K562 (cell line): ENCODE measurements at regions not wholly inside any gene's neighbourhood (a gene's known extent, or its start where the extent isn't known, plus 50 kb on each side); places are given as distances from the start of the nearest gene placed in this dataset.

Experiments used
- ATAC-seq: fragments of 200-7000 bp; cut with Tn5 transposase; 3 replicates; pipeline ENCODE4 v1.9.1; 2020; ENCODE audit warnings: moderate library complexity
- BruUV-seq: library from RNA; stranded (reverse); fragments of 400-500 nt; replicated peaks from 2 replicates; lab custom pipeline; 2021; lab: Mats Ljungman, UMichigan
- CTCF ChIA-PET: fragments of 300-600 bp; formaldehyde crosslinking; extraction: SDS; loops from one replicate; lab custom pipeline; 2021; ENCODE audit warnings: low intra/inter-chr PET ratio; lab: Yijun Ruan, JAX
- POLR2A ChIA-PET: fragments of 300-600, 350-650 bp; sonication (Branson Sonifier 250); formaldehyde crosslinking; extraction: SDS; loops from one replicate; lab custom pipeline; 2021; ENCODE audit warnings: antibody characterized with exemption, inconsistent platforms; lab: Yijun Ruan, JAX
- DNase-seq, 4 experiments: peaks; one replicate each; pipeline versions ENCODE4 v3.0.0 to v3.0.0-alpha.2; 2011 to 2018; ENCODE audit warnings: low spot score in 3 of 4, mixed read lengths in 3 of 4; ENCODE audit errors: extremely low read depth in 1 of 4
- FAIRE-seq: peaks from 2 replicates; lab custom pipeline; 2011; peaks lifted over from hg19 to GRCh38; lab: Jason Lieb, UNC
- H2AFZ ChIP-seq: 2 replicates; pipeline ENCODE4 v1.6.0; 2011; ENCODE audit warnings: low read depth, low read length, control low read depth, inconsistent platforms
- H3K27ac ChIP-seq: fragments of 200-600 bp; 3 replicates; pipeline ENCODE4 v1.8.0; 2011; ENCODE audit warnings: low read depth, mild to moderate bottlenecking, control low read depth, inconsistent platforms, low read length, moderate library complexity, mixed read lengths; ENCODE audit errors: extremely low read depth
- H3K27me3 ChIP-seq, 2 experiments: fragments of 300-600 bp in 1 of 2; 2 replicates in 1 of 2; 3 replicates in 1 of 2; pipeline versions ENCODE4 v1.6.0 to v1.8.0; 2011; ENCODE audit warnings: inconsistent platforms in 2 of 2, low read length in 2 of 2, mild to moderate bottlenecking in 1 of 2, mixed read lengths in 1 of 2, moderate library complexity in 1 of 2; ENCODE audit not compliant: control insufficient read depth in 2 of 2, insufficient read depth in 2 of 2
- H3K36me3 ChIP-seq: fragments of 300-600 bp; 3 replicates; pipeline ENCODE4 v1.8.0; 2011; ENCODE audit warnings: mild to moderate bottlenecking, low read length, inconsistent platforms; ENCODE audit not compliant: control insufficient read depth, insufficient read depth
- H3K4me1 ChIP-seq, 2 experiments: fragments of 200-600 bp in 1 of 2; replicated peaks in 1 of 2; 2 replicates in 1 of 2; 3 replicates in 1 of 2; pipeline versions ENCODE4 v1.5.1 to v1.8.0; 2011; ENCODE audit warnings: inconsistent platforms in 2 of 2, low read length in 2 of 2, mild to moderate bottlenecking in 1 of 2, mixed read lengths in 1 of 2, moderate library complexity in 1 of 2; ENCODE audit not compliant: control insufficient read depth in 2 of 2, insufficient read depth in 2 of 2
- H3K4me2 ChIP-seq: 2 replicates; pipeline ENCODE4 v1.6.1; 2011; ENCODE audit warnings: low read length, control low read depth, inconsistent platforms, mixed read lengths; ENCODE audit not compliant: insufficient read depth
- H3K4me3 ChIP-seq: fragments of 200-600 bp; sonication (generic), shearing (Covaris generic); 2 replicates; pipeline ENCODE4 v1.5.1; 2016; ENCODE audit warnings: control low read depth, inconsistent platforms
- H3K79me2 ChIP-seq: fragments of 200-600 bp; 3 replicates; pipeline ENCODE4 v1.8.0; 2011; ENCODE audit warnings: low read length, inconsistent platforms; ENCODE audit not compliant: control insufficient read depth, insufficient read depth
- H3K9ac ChIP-seq, 2 experiments: 2 replicates each; pipeline versions ENCODE4 v1.6.0 to v1.6.1; 2011; ENCODE audit warnings: low read depth in 2 of 2, low read length in 2 of 2, control low read depth in 1 of 2, inconsistent platforms in 1 of 2, mild to moderate bottlenecking in 1 of 2, mixed read lengths in 1 of 2; ENCODE audit not compliant: insufficient read depth in 1 of 2
- H3K9me1 ChIP-seq: one replicate; pipeline ENCODE4 v1.6.0; 2011; ENCODE audit warnings: inconsistent platforms, mild to moderate bottlenecking, low read length, moderate library complexity; ENCODE audit not compliant: control insufficient read depth, insufficient read depth
- H3K9me3 ChIP-seq: replicated peaks from 2 replicates; pipeline ENCODE4 v1.5.1; 2011; ENCODE audit warnings: low read depth, low read length, inconsistent platforms; ENCODE audit not compliant: control insufficient read depth, insufficient read depth
- H4K20me1 ChIP-seq: replicated peaks from 2 replicates; pipeline ENCODE4 v1.6.1; 2011; ENCODE audit warnings: low read length, inconsistent platforms, mixed read lengths; ENCODE audit not compliant: control insufficient read depth, insufficient read depth
- ARID1B ChIP-seq: fragments of 450-650 bp; IDR thresholded peaks from 2 replicates; pipeline ENCODE4 v1.6.1; 2016; ENCODE audit warnings: antibody characterized with exemption, mild to moderate bottlenecking, inconsistent platforms
- CCAR2 ChIP-seq: fragments of 200-400 bp; formaldehyde crosslinking; IDR thresholded peaks from 2 replicates; pipeline ENCODE4 v1.6.1; 2017; ENCODE audit warnings: mild to moderate bottlenecking, low read depth, low read length
- CEBPZ ChIP-seq: fragments of 150-350 bp; IDR thresholded peaks from 2 replicates; pipeline ENCODE4 v1.6.1; 2014; ENCODE audit warnings: low read depth, mild to moderate bottlenecking, low read length, borderline replicate concordance
- DPF2 ChIP-seq: fragments of 450-650 bp; IDR thresholded peaks from 2 replicates; pipeline ENCODE4 v1.6.1; 2016
- ETV1 ChIP-seq: fragments of 450-650 bp; conservative IDR thresholded peaks from 2 replicates; pipeline ENCODE4 v1.6.1; 2016; ENCODE audit warnings: missing genetic modification characterization, control low read depth, low read depth, missing compliant biosample characterization
- ETV6 ChIP-seq, 3 experiments: fragments of 150-350 bp in 1 of 3; sonication (generic) in 1 of 3; formaldehyde crosslinking in 1 of 3; IDR thresholded peaks; 2 replicates each; pipeline versions ENCODE4 v1.6.1 to v1.8.0; 2014 to 2022; ENCODE audit warnings: borderline replicate concordance in 2 of 3, low read depth in 2 of 3, antibody characterized with exemption in 1 of 3, low read length in 1 of 3, mild to moderate bottlenecking in 1 of 3, missing genetic modification reagents in 1 of 3
- HEY1 ChIP-seq: fragments of 250-450 bp; sonication (Bioruptor Pico); IDR thresholded peaks from 2 replicates; pipeline ENCODE4 v1.5.0; 2020; ENCODE audit warnings: mild to moderate bottlenecking, moderate library complexity, borderline replicate concordance
- MEF2D ChIP-seq: conservative IDR thresholded peaks from 2 replicates; pipeline ENCODE4 v1.6.1; 2016; ENCODE audit warnings: low read depth, missing genetic modification characterization, missing compliant biosample characterization
- POLR2H ChIP-seq: IDR thresholded peaks from 2 replicates; pipeline ENCODE4 v1.6.1; 2016; ENCODE audit warnings: missing genetic modification characterization, low read depth, mild to moderate bottlenecking, control low read depth, missing compliant biosample characterization, moderate library complexity
- PTTG1 ChIP-seq: fragments of 450-650 bp; IDR thresholded peaks from 2 replicates; pipeline ENCODE4 v1.6.1; 2016; ENCODE audit warnings: low read depth, mild to moderate bottlenecking, missing genetic modification characterization, missing compliant biosample characterization
- RNF219 ChIP-seq: fragments of 250-450 bp; sonication (Bioruptor Pico); IDR thresholded peaks from 2 replicates; pipeline ENCODE4 v1.5.0; 2022; ENCODE audit warnings: mild to moderate bottlenecking
- XRCC4 ChIP-seq: IDR thresholded peaks from one replicate; pipeline ENCODE4 v1.6.1; 2011; ENCODE audit not compliant: insufficient read depth, insufficient read length; ENCODE audit errors: extremely low read depth
- ZBTB5 ChIP-seq: fragments of 450-650 bp; IDR thresholded peaks from 2 replicates; pipeline ENCODE4 v1.6.1; 2017; ENCODE audit warnings: antibody characterized with exemption
- WGBS: fragments of 100-300 bp; shearing (Covaris generic); methylation state at CpG from one replicate; pipeline ENCODE4 v1.1.6; 2016; ENCODE audit warnings: low coverage, mixed read lengths; ENCODE audit not compliant: insufficient coverage; ENCODE audit errors: missing lambda C conversion rate; 5-methylcytosine and 5-hydroxymethylcytosine counted together
- in situ Hi-C: fragments of 300-500 bp; cut with MboI; formaldehyde crosslinking; loops from 4 replicates; pipeline ENCODE4 v1.15.0; 2018; ENCODE audit warnings: inconsistent platforms, mixed read lengths
- intact Hi-C: fragments of 100-400 bp; cut with micrococcal nuclease; formaldehyde crosslinking; loops from 2 replicates; pipeline ENCODE4 v1.14.2; 2022

DNA sequence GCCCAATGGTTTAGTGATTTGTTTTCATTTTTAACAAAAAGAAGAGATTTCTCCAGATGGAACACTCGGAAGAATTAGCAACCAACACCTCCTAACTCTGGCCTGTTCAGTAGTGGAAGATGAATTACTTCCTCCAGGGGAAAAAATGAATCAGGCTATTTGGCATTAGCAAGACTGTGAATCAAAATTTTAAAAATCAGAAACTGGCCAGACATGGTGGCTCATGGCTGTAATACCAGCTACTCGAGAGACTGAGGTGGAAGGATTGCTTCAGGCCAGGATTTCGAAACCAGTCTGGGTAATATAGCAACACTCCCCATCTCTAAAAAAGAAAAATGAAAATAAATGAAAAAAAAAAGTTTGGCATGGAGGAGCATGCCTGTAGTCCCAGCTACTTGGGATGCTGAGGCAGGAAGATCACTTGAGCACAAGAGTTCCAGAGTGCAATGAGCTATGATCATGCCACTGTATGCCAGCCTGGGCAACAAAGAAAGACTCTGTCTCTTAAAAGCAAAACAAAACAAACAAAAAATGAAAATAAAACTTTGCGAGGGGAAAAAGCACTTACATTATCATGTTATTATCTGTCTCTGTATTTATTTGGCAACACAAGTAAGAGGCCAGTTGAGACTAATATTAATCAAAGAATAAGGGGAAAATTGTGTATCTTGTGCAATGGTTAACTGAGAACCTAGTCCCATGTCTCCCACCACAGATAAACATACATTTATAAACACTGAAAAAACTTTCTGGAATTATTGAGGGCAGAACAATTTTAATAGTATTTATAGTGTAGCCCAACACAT is 796.3 kb upstream of the ANO3 start:
- FAIRE-seq: no peak
- CTCF ChIA-PET: no interaction called here
- intact Hi-C loops: no loop called here
- DNase-seq: no peak
- H3K4me3 ChIP-seq: no peak overlapping the region
- no peak overlapping the region for H3K9ac ChIP-seq
- H3K4me2 ChIP-seq: no peak overlapping the region
- H3K9me3 ChIP-seq: no peaks in the 10 kb centered on the region
- no TSS peak for BruUV-seq
- POLR2A ChIA-PET: no interaction called here
- H3K36me3 ChIP-seq: no peaks in the 10 kb centered on the region
- WGBS: 2% methylated on average over 4 of the region's 4 CpGs
- H3K9me1 ChIP-seq: no peaks in the 10 kb centered on the region
- H3K79me2 ChIP-seq: no peaks in the 10 kb centered on the region
- H3K27ac ChIP-seq: no peak overlapping the region
- in situ Hi-C loops: no loop called here
- no peak for ATAC-seq
- no peaks in the 10 kb centered on the region for H3K4me1 ChIP-seq
- H3K27me3 ChIP-seq: no peaks in the 10 kb centered on the region
- H4K20me1 ChIP-seq: no peaks in the 10 kb centered on the region
- no peak overlapping the region for H2AFZ ChIP-seq
- TF ChIP-seq MEF2D (no peak), ETV6 (IDR thresholded peaks at IDR 0.05; ENCODE audit: borderline replicate concordance in 1 of 2, low read depth in 2 of 2, low read length in 1 of 2) (no peak), ETV6 (CRISPR knock-in tag; IDR thresholded peaks at IDR 0.05; ENCODE audit: borderline replicate concordance) (no peak), HEY1 (CRISPR knock-in tag) (no peak), PTTG1 (tag) (no peak), XRCC4 (no peak), ZBTB5 (no peak), ETV1 (tag) (no peak), CEBPZ (no peak), CCAR2 (no peak), DPF2 (no peak), POLR2H (tag) (no peak), RNF219 (CRISPR knock-in tag) (no peak), ARID1B (no peak)
